SK-N-SH treated with all-trans-retinoic acid at 6 μM for 48 hours (cell line): ENCODE measurements at regions not wholly inside any gene's neighbourhood (a gene's known extent, or its start where the extent isn't known, plus 50 kb on each side); places are given as distances from the start of the nearest gene placed in this dataset.

Source experiments
- ARNTL ChIP-seq: fragments of 450-650 bp; formaldehyde crosslinking; IDR thresholded peaks from 2 replicates; pipeline ENCODE4 v1.5.0; 2020; ENCODE audit warnings: low read depth, mild to moderate bottlenecking, moderate library complexity, borderline replicate concordance
- BACH2 ChIP-seq: fragments of 250-450 bp; sonication (Bioruptor Pico); IDR thresholded peaks from 2 replicates; pipeline ENCODE4 v1.9.0; 2021; ENCODE audit warnings: mild to moderate bottlenecking, borderline replicate concordance
- OSR1 ChIP-seq: fragments of 250-450 bp; sonication (Bioruptor Pico); IDR thresholded peaks from 2 replicates; pipeline ENCODE4 v1.8.0; 2022; ENCODE audit warnings: moderate library complexity, mild to moderate bottlenecking, inconsistent platforms
- PPARA ChIP-seq: fragments of 250-450 bp; sonication (Bioruptor Pico); IDR thresholded peaks from 2 replicates; pipeline ENCODE4 v1.5.0; 2020; ENCODE audit warnings: mild to moderate bottlenecking, borderline replicate concordance
- SNAI2 ChIP-seq: fragments of 250-450 bp; sonication (Bioruptor Pico); IDR thresholded peaks from 2 replicates; pipeline ENCODE4 v1.5.0; 2020; ENCODE audit warnings: mild to moderate bottlenecking, moderate library complexity
- ZC3H10 ChIP-seq: fragments of 250-450 bp; sonication (Bioruptor Pico); IDR thresholded peaks from 2 replicates; pipeline ENCODE4 v1.5.1; 2021; ENCODE audit warnings: mild to moderate bottlenecking, moderate library complexity
- ZFP3 ChIP-seq: fragments of 250-450 bp; sonication (Bioruptor Pico); IDR thresholded peaks from 2 replicates; pipeline ENCODE4 v1.5.0; 2020; ENCODE audit warnings: mild to moderate bottlenecking, moderate library complexity
- TF ChIP-seq, protein P1 (sequence below): fragments of 250-450 bp; sonication (Bioruptor Pico); IDR thresholded peaks from 2 replicates; pipeline ENCODE4 v1.8.0; 2020; ENCODE audit warnings: mild to moderate bottlenecking, moderate library complexity, borderline replicate concordance
- TF ChIP-seq, protein P2 (sequence below): fragments of 250-450 bp; sonication (Bioruptor Pico); IDR thresholded peaks from 2 replicates; pipeline ENCODE4 v1.5.1; 2020; ENCODE audit warnings: low read depth, mild to moderate bottlenecking, moderate library complexity

DNA sequence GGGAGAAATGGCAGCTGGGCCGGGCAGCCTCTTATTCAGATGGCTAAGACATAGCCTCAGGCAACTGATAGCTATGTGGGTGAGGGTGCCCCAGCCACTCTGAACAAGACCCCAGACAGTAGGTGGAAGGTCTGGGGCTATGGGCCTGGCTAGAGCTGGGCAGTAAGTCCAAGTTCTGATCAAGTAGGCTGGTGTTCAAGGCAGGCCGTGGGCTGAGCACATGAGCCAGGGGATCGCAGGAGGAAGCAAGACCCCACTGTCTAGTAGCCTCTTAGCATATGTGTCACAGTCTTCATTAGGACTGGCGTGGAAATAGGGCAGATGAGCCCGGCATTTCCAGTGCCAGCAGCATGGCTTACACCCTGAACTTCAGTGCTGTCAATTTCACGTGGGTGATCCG, 192.1 kb downstream of the ADAMTS15 start:
- TF ChIP-seq ZFP3 (CRISPR knock-in tag) (no peak), PPARA (CRISPR knock-in tag) (no peak), ZC3H10 (CRISPR knock-in tag) (no peak), BACH2 (CRISPR knock-in tag) (no peak), SNAI2 (no peak), OSR1 (no peak), ARNTL (no peak)
- TF ChIP-seq, protein P1, sequence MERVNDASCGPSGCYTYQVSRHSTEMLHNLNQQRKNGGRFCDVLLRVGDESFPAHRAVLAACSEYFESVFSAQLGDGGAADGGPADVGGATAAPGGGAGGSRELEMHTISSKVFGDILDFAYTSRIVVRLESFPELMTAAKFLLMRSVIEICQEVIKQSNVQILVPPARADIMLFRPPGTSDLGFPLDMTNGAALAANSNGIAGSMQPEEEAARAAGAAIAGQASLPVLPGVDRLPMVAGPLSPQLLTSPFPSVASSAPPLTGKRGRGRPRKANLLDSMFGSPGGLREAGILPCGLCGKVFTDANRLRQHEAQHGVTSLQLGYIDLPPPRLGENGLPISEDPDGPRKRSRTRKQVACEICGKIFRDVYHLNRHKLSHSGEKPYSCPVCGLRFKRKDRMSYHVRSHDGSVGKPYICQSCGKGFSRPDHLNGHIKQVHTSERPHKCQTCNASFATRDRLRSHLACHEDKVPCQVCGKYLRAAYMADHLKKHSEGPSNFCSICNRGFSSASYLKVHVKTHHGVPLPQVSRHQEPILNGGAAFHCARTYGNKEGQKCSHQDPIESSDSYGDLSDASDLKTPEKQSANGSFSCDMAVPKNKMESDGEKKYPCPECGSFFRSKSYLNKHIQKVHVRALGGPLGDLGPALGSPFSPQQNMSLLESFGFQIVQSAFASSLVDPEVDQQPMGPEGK (CRISPR knock-in tag): no peak
- TF ChIP-seq, protein P2, sequence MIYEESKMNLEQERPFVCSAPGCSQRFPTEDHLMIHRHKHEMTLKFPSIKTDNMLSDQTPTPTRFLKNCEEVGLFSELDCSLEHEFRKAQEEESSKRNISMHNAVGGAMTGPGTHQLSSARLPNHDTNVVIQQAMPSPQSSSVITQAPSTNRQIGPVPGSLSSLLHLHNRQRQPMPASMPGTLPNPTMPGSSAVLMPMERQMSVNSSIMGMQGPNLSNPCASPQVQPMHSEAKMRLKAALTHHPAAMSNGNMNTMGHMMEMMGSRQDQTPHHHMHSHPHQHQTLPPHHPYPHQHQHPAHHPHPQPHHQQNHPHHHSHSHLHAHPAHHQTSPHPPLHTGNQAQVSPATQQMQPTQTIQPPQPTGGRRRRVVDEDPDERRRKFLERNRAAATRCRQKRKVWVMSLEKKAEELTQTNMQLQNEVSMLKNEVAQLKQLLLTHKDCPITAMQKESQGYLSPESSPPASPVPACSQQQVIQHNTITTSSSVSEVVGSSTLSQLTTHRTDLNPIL (CRISPR knock-in tag): no peak
